ENCODE measurements at regions not wholly inside any gene's neighbourhood (a gene's known extent, or its start where the extent isn't known, plus 50 kb on each side); places are given as distances from the start of the nearest gene placed in this dataset.
A peak's percentile ranks its signal among the peaks of the same experiment; 100 is the strongest.
"Not testable (repeated sequence)": the region's sequence is repeated elsewhere in the genome, so short reads cannot be mapped to it uniquely, and the experiment has no call there.

DNA sequence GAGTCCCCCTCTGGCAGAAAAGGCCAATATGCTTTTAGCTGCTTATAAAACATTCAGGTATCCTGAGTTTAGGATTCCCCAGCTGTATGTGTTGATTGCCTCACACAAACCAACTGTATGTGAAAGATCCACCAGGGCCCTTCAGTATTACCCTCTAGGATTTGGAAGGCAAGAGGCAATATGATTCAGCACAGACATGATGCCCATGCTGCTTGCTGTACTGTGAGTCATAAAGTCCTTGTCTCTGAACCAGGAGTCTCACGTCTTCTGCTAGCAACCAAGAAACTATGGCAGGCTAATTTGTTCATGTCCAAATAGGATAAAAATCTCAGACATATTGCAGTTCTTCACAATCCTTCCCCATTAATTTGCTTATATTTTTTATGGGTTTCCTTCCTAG, 789.2 kb upstream of the SLC35B3 start:
- H2AFZ ChIP-seq (ENCODE audit: low read depth, low read length) = no peak overlapping the region
- no peaks in the 10 kb centered on the region for H3K27me3 ChIP-seq (ENCODE audit: insufficient read depth, low read length)
- H3K27me3 Mint-ChIP-seq (ENCODE audit: low read depth, unreplicated experiment) = no peaks in the 10 kb centered on the region
- no peak overlapping the region for H3K9ac ChIP-seq (ENCODE audit: low read length)
- TF ChIP-seq EZH2 (IDR thresholded peaks at IDR 0.05; ENCODE audit: insufficient read depth, low read length) = no peak
- no peak for TF ChIP-seq CTCF (IDR thresholded peaks at IDR 0.05; ENCODE audit: insufficient read depth, low read depth, low read length)
- H3K4me3 ChIP-seq (ENCODE audit: insufficient read depth, low read depth, low read length) = no peak overlapping the region
- H3K36me3 Mint-ChIP-seq (ENCODE audit: low read depth, unreplicated experiment) = no peaks in the 10 kb centered on the region
- H3K9me3 ChIP-seq (ENCODE audit: insufficient read depth, low read depth, low read length) = no peaks in the 10 kb centered on the region
- H3K4me2 ChIP-seq (ENCODE audit: low read length) = no peak overlapping the region
- no peak overlapping the region for H3K4me3 Mint-ChIP-seq (ENCODE audit: unreplicated experiment)
- no peaks in the 10 kb centered on the region for H3K36me3 ChIP-seq (ENCODE audit: insufficient read depth, low read length)
- no peak overlapping the region for H3K27ac Mint-ChIP-seq (ENCODE audit: unreplicated experiment)
- no peak for FAIRE-seq
- H3K9me3 Mint-ChIP-seq (ENCODE audit: unreplicated experiment) = peaks cover 2% of the 10 kb centered on the region
- no peak overlapping the region for H3K27ac ChIP-seq (ENCODE audit: low read depth, low read length)
- peak; percentile 53 for DNase-seq (ENCODE audit: low read depth)
- H4K20me1 ChIP-seq (ENCODE audit: insufficient read depth, low read length) = no peaks in the 10 kb centered on the region
- H3K4me1 Mint-ChIP-seq (ENCODE audit: low read depth, unreplicated experiment) = no peaks in the 10 kb centered on the region
- no peaks in the 10 kb centered on the region for H3K4me1 ChIP-seq (ENCODE audit: insufficient read depth, low read length)
- no peaks in the 10 kb centered on the region for H3K79me2 ChIP-seq (ENCODE audit: insufficient read depth, low read length)

DNA sequence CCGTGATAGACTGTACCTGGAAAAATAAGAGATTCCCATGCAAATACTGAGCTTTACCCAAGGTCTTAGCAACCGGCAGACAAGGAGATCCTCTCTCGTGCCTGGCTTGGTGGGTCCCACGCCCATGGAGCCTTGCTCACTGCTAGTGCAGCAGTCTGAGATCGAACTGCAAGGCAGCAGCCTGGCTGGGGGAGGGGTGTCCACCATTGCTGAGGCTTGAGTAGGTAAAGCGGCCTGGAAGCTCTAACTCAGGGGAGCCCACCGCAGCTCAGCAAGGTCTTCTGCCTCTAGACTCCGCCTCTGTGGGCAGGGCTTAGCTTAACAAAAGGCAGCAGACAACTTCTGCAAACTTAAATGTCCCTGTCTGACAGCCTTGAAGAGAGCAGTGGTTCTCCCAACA, 778.4 kb upstream of the SLC35B3 start:
- not testable (repeated sequence) for H3K4me3 Mint-ChIP-seq (ENCODE audit: unreplicated experiment); H3K27ac Mint-ChIP-seq (ENCODE audit: unreplicated experiment); H2AFZ ChIP-seq (ENCODE audit: low read depth, low read length)

DNA sequence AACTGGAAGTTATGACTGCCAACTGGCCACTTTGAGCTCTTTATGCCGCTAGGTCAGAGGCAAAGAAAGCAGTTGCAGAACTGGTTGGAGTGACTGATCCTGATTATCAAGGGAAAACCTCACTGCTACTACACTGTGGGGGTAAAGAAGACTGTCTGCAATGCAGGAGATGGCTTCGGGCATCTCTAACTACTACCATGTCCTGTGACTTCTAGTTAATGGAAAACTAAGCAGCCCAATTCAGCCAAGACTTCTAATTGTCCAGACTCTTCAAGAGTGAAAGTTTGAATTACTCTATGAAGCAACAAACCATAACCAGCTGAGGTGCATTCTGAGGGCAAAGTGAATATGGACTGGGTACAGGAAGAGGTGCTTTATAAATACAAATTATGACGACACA, 773.6 kb upstream of the SLC35B3 start:
- Histone ChIP-seq H3K27ac (ENCODE audit: low read depth, low read length) (no peak overlapping the region), H3K79me2 (ENCODE audit: insufficient read depth, low read length) (no peaks in the 10 kb centered on the region), H3K4me1 (ENCODE audit: insufficient read depth, low read length) (no peaks in the 10 kb centered on the region), H3K4me3 (ENCODE audit: insufficient read depth, low read depth, low read length) (no peak overlapping the region), H3K27me3 (ENCODE audit: insufficient read depth, low read length) (no peaks in the 10 kb centered on the region), H3K9ac (ENCODE audit: low read length) (no peak overlapping the region), H3K36me3 (ENCODE audit: insufficient read depth, low read length) (no peaks in the 10 kb centered on the region), H4K20me1 (ENCODE audit: insufficient read depth, low read length) (no peaks in the 10 kb centered on the region), H3K4me2 (ENCODE audit: low read length) (no peak overlapping the region), H2AFZ (ENCODE audit: low read depth, low read length) (no peak overlapping the region), H3K9me3 (ENCODE audit: insufficient read depth, low read depth, low read length) (no peaks in the 10 kb centered on the region)
- no peaks in the 10 kb centered on the region for H3K27me3 Mint-ChIP-seq (ENCODE audit: low read depth, unreplicated experiment)
- H3K9me3 Mint-ChIP-seq (ENCODE audit: unreplicated experiment) = peaks cover 6% of the 10 kb centered on the region
- FAIRE-seq = no peak
- peaks cover 2% of the 10 kb centered on the region for H3K36me3 Mint-ChIP-seq (ENCODE audit: low read depth, unreplicated experiment)
- TF ChIP-seq CTCF (IDR thresholded peaks at IDR 0.05; ENCODE audit: insufficient read depth, low read depth, low read length) (no peak), EZH2 (IDR thresholded peaks at IDR 0.05; ENCODE audit: insufficient read depth, low read length) (no peak)
- H3K4me1 Mint-ChIP-seq (ENCODE audit: low read depth, unreplicated experiment) = no peaks in the 10 kb centered on the region
- H3K27ac Mint-ChIP-seq (ENCODE audit: unreplicated experiment) = no peak overlapping the region
- no peak overlapping the region for H3K4me3 Mint-ChIP-seq (ENCODE audit: unreplicated experiment)
- no peak for DNase-seq (ENCODE audit: low read depth)

More for the DNA sequence above, 778.4 kb upstream of the SLC35B3 start:
- not testable (repeated sequence) for H3K27me3 ChIP-seq (ENCODE audit: insufficient read depth, low read length); H3K4me1 ChIP-seq (ENCODE audit: insufficient read depth, low read length); H3K9me3 ChIP-seq (ENCODE audit: insufficient read depth, low read depth, low read length); FAIRE-seq; H4K20me1 ChIP-seq (ENCODE audit: insufficient read depth, low read length); H3K9ac ChIP-seq (ENCODE audit: low read length); H3K27ac ChIP-seq (ENCODE audit: low read depth, low read length); H3K9me3 Mint-ChIP-seq (ENCODE audit: unreplicated experiment); H3K36me3 Mint-ChIP-seq (ENCODE audit: low read depth, unreplicated experiment); H3K4me2 ChIP-seq (ENCODE audit: low read length); H3K4me1 Mint-ChIP-seq (ENCODE audit: low read depth, unreplicated experiment); H3K79me2 ChIP-seq (ENCODE audit: insufficient read depth, low read length); H3K36me3 ChIP-seq (ENCODE audit: insufficient read depth, low read length); DNase-seq (ENCODE audit: low read depth); H3K27me3 Mint-ChIP-seq (ENCODE audit: low read depth, unreplicated experiment); H3K4me3 ChIP-seq (ENCODE audit: insufficient read depth, low read depth, low read length)
